HG03558 (cell line): ENCODE measurements at regions not wholly inside any gene's neighbourhood (a gene's known extent, or its start where the extent isn't known, plus 50 kb on each side); places are given as distances from the start of the nearest gene placed in this dataset.
A peak's percentile ranks its signal among the peaks of the same experiment; 100 is the strongest.
"Not testable (repeated sequence)": the region's sequence is repeated elsewhere in the genome, so short reads cannot be mapped to it uniquely, and the experiment has no call there.

Experiments used
- ATAC-seq: cut with Tn5 transposase; IDR thresholded peaks from one replicate; pipeline ENCODE4 v1.9.1; 2021; ENCODE audit warnings: moderate number of reproducible peaks; ENCODE audit not compliant: unreplicated experiment; ENCODE audit errors: extremely low read depth

DNA sequence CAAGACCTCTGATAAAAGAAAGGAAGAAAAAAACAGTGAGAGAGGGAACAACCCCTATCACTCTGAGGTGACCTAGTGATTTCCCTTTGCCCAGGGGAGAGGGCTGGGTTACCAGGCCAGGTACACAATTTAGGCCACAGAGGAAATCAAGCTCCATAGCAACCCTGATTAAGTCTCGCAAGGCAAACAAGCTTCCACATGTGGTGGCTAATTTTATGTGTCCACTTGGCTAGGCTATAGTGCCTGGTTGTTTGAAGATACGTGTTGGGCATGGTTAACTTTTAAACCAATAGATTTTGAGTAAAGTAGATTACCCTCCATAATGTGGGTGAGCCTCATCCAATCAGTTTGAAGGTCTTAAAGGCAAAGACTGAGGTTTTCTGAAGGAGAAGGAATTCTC is 108.9 kb upstream of the TERB2 start:
- not testable (repeated sequence) for ATAC-seq

DNA sequence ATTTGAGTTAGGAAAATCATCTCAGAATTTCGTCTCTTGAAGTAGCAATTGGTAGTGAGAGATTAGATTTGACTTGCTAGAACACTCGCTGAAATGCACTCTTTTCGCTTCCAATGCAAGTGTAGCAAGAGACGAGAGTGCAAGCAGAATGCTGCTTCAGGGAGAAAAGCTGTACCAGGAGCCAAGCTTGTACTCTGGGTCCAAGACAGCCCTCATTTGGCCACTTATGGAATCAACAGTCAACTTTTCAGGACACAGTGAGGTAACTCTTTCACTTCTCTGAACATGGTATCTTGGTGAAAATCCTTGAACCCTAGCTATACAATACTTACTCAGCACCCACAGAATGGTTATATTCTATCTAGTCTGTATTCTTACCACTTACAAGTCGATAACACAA is 107.6 kb upstream of the TERB2 start:
- ATAC-seq, result not testable (repeated sequence)

DNA sequence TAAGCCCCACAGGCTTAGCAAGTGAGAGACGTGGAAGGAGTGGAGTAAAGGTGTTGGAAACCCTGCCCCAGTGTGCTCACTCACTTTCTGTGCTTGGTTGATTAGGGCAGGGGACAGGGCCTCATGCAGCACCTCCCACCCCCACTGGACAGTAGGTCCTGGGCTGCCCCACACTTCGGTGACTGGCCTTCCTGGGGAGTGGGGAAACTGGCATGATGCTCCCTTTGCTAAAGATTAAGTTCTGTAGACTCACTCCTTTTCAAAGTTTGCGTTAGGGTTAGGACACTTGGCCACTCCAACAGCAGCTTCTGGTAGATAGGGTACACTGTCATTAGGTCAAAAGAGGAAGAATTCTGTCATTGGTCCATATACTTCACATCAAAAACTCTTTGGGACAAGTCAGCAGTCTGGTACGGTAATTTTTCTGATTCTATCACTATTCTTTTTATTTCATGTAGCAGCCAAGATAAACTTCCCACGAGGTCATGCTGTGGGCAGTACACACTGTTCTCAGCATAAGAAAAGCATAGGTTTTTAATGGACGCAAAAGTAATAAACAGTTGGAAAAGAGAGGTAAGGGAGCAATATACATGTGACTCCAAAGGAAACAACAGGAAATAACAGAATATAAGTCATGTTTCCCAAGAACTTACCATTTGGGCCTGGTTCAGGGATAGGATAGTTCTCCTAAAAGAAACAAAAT is 106.6 kb upstream of the TERB2 start:
- ATAC-seq, result not testable (repeated sequence)

DNA sequence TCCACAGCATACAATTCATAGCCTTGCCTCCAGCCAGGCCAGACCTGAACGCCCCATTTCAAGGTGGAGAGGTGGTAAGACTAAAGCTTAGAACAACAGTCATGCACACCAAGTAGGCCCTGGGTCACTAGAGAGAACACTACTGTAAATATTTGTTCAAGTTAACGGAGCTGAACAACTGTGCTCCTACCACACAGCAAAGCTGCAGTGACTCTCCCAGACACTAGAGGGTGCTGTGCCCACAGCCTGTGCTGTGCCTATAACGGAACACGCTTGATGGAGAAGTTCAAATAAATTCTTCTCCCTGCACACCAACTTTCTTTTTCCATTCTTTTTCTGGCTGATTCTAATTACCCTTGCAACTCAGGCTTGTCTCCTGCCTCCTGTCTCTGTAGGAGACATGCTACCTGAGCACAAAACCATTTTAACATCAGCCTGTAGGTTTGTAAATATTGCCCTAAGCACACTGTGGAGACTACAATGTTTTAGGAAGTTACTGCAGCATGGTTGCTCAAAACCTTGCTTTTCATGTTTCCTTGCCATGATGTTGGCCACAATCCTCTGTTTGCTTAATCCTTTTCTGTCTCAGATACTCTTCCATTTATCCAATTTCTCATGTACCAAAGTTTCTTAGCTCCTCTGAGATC is 103.1 kb upstream of the TERB2 start:
- not testable (repeated sequence) for ATAC-seq

DNA sequence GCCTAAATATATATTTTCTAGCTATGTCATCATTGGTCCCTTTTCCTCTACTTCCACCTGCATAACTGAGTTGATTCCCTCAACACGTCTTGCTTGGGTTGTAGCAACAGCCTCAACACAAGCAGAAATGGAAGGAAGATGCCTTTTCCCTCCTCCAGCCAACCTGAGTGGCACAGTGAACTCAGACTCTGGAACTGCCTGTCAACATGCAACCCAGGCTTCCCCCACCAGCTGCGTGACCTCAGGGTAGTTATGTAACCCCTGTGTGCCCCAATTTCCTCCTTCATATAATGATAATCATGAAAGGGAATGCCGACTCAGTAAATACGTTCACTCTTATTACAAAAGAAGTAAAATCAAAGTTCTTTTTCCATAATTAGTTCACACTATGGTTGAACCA is 101.8 kb upstream of the TERB2 start:
- not testable (repeated sequence) for ATAC-seq

DNA sequence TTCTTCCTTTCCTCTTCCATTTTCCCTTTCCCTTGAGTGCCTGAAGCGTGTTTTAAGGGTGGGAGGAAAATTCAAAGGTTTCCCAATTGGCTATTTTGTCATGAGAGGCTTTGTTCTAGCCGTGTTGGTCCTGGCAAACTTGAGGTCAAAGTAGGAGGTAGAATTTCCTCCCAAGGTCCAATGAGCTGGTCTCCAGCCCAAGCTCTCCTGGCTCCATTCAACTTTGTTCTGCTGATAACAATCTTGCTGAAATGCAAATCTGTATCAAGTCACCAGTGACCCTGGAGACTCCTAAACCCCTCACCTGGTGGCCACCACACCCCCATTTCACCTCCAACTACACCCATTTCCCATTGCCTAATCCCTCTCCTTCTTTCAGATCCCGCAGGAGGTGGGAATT is 100.2 kb upstream of the TERB2 start:
- ATAC-seq, result not testable (repeated sequence)

DNA sequence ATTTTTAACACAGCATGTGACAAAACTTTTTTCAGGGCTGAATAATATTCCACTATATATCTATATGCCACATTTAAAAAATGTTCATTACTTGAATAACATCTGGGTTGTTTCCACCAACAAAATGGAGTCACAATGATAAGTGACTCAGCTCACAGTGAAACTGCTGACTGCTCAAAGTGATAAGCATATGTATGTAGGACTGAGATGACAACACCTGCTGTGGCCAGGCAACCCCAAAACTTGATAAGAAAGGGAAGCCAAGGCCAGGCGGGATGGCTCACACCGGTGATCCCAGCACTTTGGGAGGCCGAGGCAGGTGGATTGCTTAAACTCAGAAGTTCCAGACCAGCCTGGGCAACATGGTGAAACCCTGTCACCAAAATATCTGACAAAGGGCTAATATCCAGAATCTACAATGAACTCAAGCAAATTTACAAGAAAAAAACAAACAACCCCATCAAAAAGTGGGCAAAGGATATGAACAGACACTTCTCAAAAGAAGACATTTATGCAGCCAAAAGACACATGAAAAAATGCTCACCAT is 99.2 kb upstream of the TERB2 start:
- ATAC-seq, result not testable (repeated sequence)

DNA sequence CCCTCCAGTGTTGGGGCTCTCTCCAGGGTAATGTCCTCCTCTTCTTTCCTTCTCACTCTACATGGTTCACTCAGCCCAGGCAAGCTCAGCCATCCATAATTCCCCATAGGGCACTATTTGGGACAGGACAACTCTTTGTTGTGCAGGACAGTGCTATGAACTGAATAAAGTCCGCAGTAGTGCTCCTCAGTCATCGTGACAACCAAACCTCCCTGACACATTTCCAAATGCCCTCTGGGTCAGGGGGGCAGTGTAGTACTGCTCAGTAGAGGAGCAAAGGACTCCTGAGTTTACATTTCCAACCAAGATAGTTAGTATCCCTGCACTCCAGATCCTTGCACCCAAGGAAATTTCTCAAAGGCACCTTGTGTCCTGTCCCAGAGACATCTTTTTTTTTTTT is 97.4 kb upstream of the TERB2 start:
- ATAC-seq, result not testable (repeated sequence)

DNA sequence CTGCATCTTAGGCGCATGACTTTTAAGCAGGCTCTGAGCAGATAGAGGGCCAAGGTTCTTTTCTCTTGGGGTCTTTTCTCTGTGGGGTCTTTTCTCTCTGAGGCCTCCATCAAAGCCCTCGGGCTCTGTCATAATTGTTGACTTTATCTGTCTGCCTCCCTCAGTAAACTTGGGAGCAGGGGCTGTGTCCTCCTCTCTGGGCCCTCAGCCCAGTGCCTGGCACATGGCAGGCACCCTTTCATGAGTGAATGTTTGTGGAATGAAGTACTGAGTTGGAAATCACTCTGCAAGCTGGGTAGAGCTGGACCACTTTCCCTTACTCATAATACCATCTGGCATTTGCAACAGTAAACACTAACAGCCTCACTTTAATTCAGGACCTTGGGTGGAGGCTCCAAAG is 96.3 kb upstream of the TERB2 start:
- ATAC-seq, result not testable (repeated sequence)

DNA sequence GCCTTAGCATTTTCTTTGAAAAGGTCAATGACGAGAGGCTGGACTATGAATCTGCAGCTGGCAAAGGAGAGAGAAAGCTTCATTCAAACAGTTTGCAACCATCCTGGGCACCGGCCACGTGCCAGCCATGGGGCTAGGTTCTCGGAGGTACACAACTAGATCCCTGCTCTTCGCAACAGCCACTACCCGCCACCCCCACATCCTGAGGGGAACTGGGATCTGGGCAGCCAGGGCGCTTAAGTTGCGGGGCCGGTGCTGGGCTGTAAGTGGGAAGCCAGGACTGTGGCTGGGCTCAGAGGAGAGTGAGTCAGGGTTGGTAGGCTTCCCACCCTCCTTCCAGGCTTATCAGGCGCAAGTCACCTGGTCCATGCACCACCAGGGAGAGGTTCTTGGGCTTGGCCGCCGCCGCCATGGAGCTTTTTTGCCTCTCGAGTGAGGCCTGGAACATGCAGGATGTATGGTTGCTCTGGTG is 95.0 kb upstream of the TERB2 start:
- no peak for ATAC-seq

DNA sequence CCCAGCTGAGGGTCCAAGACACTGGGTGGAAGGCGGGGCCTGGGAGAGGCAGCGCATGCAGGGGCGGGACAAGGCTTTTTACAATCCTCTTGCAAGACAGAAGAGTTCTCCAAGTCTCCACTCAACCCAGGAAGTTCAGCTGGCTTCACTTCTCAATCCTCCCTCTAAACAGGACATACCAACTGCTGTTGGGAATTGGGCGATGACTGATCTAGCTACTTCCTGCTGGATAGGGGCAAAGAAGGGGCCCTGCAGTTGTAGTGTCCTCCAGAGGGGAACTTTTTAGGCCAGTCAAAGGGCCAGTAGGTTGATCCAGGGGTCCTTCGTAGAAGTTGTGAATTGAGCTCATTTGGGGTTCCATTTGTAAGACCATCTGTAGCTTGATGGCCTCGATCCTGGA is 94.6 kb upstream of the TERB2 start:
- no peak for ATAC-seq

DNA sequence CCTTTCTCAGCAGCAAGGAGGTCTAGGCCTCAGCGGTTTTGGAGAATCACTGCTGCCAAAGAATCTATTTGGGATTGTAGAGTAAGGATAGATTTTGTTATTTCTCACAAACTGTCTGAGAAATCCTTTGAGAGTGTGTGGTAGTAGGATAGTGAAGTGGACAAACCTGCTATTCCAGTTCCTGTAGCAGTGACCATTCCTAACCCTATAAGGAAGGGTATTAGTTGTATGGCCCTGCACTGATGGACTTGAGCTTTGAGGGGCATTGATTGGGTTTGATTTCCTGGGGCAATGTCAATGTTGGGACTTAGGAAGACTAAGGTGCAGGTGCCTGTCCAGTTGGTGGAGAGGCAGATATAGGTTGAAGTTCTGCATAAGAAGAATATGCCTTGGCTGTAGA is 93.6 kb upstream of the TERB2 start:
- not testable (repeated sequence) for ATAC-seq

DNA sequence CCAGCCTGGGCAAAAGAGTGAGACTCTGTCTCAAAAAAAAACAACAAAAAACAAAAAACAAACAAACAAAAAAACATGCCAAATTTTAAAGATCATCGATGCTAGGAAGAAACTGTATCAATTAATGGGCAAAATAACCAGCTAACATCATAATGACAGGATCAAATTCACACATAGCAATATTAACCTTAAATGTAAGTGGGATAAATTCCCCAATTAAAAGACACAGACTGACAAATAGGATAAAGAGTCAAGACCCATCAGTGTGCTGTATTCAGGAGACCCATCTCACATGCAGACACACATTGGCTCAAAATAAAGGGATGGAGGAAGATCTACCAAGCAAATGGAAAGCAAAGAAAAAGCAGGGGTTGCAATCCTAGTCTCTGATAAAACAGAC is 88.4 kb upstream of the TERB2 start:
- not testable (repeated sequence) for ATAC-seq

DNA sequence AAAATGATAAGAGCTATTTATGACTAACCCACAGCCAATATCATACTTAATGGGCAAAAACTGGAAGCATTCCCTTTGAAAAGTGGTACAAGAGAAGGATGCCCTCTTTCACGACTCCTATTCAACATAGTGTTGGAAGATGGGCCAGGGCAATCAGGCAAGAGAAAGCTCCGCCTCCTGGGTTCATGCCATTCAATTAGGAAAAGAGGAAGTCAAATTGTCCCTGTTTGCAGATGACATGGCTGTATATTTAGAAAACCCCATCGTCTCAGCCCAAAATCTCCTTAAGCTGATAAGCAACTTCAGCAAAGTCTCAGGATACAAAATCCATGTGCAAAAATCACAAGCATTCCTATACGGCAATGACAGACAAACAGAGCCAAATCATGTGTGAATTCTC is 86.4 kb upstream of the TERB2 start:
- ATAC-seq, result not testable (repeated sequence)

DNA sequence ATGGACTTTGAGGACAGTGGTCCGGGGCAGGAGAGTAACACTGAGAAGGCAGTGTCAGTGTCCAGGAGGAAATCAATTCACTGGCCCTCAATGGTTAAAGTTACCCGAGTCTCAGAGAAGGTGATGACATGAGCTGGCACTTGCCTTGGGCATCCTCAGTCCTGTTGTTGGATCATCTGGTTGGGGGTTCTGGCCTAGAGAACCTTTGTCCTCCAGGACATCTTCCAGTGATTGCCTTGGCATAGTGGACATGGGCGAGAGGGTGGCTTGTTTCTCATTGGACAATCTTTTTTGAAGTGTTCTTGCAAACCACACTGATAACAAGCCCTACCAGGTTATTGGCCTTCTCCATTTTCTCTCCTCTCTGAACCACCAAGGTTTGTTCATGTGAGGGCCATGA is 83.4 kb upstream of the TERB2 start:
- no peak for ATAC-seq

DNA sequence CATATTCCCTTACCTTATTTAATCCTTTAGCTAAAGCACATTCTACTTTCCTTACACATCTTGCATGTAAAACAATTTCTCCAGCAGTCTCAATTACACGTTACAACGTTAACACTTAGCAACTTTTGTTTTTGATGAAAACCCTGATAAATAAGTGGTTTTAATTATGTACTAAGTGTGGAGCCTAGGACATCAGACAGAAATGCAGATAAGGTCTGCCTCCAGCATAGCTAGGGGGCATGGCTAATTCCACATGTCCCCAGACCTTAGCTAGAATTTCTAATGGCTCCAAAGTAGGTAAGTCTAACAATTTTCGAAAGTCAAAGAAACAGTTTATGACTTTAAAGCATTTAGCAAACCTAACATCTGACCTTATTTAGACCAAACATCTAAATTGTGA is 77.4 kb upstream of the TERB2 start:
- ATAC-seq, result no peak

DNA sequence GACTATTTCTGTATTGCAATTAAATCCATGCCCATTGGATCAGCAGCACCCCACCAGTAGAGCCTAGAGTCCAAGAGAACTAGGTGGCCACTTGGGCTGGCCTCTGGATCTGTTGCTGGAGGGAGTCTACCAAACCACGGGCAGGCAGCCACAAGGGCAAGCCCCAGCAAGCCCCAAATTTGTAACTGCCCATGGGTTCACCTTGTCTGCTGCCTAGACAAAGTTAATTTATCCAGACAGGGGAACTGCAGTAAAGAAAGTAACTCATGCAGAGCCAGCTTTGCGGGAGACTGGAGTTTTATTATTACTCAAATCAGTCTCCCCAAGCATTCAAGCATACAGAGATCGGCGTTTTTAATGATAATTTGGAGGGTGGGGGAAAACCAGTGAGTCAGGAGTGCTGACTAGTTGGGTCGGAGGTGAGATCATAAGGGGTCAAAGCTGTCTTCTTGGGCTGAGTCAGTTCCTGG is 74.0 kb upstream of the TERB2 start:
- ATAC-seq, result peak; percentile 67

DNA sequence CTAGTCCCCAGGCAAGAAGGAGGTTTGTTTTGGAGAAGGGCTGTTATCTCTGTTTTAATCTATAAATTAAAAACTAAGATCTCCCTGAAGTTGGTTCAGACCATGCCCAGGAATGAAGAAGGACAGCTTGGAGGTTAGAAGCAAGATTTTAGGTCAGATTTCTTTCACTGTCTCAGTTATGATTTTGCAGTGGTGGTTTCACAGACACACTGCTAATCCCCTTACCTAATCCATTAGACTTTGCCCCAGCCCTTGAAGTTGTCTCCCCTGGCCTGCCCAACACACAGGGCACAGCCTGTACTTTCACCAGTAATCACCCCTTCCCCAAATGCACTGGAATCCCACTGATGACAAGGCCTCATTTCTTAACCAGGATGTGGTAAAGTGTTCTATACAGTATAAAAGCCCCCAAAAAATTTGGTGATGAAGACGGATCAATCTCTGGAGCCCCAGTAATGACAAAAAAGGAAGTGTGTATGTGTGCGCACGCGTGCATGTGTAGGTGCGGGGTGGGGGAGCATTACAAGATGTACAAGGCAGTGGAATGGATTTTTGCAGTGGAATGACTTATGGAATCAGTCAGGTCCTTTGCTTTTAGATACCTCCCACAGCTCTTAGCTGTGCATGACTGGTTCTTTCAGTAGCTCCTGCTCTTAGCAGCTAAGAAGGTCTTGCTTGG is 73.1 kb upstream of the TERB2 start:
- ATAC-seq, result no peak

DNA sequence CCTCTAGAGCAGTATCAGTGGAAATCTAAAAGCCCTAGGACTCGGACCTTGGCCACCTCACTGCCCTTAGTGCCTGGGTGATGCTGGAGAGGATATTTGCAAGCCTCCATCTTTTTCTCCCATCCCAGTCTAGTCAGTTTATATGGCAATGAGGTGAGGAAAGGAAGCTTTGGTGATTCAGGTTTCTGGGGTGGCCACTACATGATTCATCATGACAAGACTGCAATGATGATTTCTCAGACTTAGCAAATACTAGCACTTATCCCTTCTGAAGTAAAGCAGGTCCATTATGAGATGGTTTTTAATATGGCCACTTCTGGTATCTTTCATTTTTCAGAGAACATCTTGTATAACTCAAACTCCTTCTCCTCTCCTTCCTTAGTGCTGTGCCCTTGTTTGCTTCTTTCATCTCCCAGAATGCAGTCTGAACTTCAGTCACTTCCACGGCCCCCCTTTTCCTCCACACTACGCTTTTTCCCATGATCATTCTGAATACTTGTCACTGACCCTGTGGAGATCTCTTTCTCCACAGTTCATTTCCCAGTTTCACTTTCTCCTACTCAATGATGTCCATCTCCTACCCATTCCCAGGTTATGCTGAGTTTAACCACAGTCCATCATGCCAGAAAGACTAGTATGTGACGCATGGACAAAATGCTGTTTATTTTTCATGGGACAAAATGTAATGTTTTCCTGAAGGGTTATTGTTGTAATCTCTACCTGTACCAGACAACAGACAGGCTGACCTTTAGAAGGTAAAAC is 57.4 kb upstream of the TERB2 start:
- not testable (repeated sequence) for ATAC-seq

DNA sequence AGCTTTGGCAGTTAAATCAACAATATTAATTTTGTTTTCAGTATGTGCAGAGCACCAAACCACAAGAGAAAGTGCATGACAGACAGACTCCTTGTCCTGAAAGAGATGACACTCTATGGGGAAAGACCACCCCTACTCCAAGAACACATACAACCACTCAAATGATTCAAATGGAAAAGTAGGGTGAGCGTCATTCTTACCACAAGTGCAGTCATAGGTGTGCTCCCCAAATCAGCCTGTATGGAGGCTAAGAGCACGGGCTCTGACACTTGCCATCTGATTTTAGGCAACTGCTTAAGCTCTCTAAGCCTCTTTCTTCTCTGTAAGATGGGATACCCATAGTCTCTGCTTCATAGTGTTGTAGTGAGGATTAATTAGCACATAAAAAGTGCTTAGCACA is 56.7 kb upstream of the TERB2 start:
- ATAC-seq, result not testable (repeated sequence)
